GOT3 (cell line): ENCODE measurements at regions not wholly inside any gene's neighbourhood (a gene's known extent, or its start where the extent isn't known, plus 50 kb on each side); places are given as distances from the start of the nearest gene placed in this dataset.
"Not testable (repeated sequence)": the region's sequence is repeated elsewhere in the genome, so short reads cannot be mapped to it uniquely, and the experiment has no call there.

Source experiments
- DNase-seq: peaks from one replicate; lab custom pipeline; 2025; ENCODE audit warnings: mixed read lengths; lab: John Stamatoyannopoulos, UW

GRCh38 chr20:40933758-40934157, 94.9 kb upstream of the TOP1 start:
- DNase-seq, result no peak

- DNase-seq, result no peak
Observed at GRCh38 chr20:40938020-40938419, 90.6 kb upstream of the TOP1 start.

GRCh38 chr20:40939667-40940066, 89.0 kb upstream of the TOP1 start:
- DNase-seq, result no peak

GRCh38 chr20:40941133-40941610, 87.5 kb upstream of the TOP1 start:
- DNase-seq, result no peak

- no peak for DNase-seq
Observed at GRCh38 chr20:40942006-40942405, 86.6 kb upstream of the TOP1 start.

GRCh38 chr20:40942775-40943174, 85.8 kb upstream of the TOP1 start:
- no peak for DNase-seq

- no peak for DNase-seq
Observed at GRCh38 chr20:40943591-40943990, 85.0 kb upstream of the TOP1 start.

- DNase-seq, result no peak
Observed at GRCh38 chr20:40945189-40945588, 83.4 kb upstream of the TOP1 start.

- DNase-seq, result no peak
Observed at GRCh38 chr20:40945754-40946450, 82.7 kb upstream of the TOP1 start.

- no peak for DNase-seq
Observed at GRCh38 chr20:40946451-40946850, 82.2 kb upstream of the TOP1 start.

GRCh38 chr20:40948465-40949267, 80.0 kb upstream of the TOP1 start:
- no peak for DNase-seq

- no peak for DNase-seq
Observed at GRCh38 chr20:40949346-40949745, 79.3 kb upstream of the TOP1 start.

GRCh38 chr20:40952136-40952535, 76.5 kb upstream of the TOP1 start:
- DNase-seq, result no peak

GRCh38 chr20:40953416-40953815, 75.2 kb upstream of the TOP1 start:
- no peak for DNase-seq

GRCh38 chr20:40953856-40954255, 74.8 kb upstream of the TOP1 start:
- no peak for DNase-seq

- DNase-seq, result no peak
Observed at GRCh38 chr20:40954521-40955165, 74.0 kb upstream of the TOP1 start.

- DNase-seq, result no peak
Observed at GRCh38 chr20:40955326-40955725, 73.3 kb upstream of the TOP1 start.

- DNase-seq, result not testable (repeated sequence)
Observed at GRCh38 chr20:40955826-40956225, 72.8 kb upstream of the TOP1 start.

- DNase-seq, result no peak
Observed at GRCh38 chr20:40956542-40957264, 71.9 kb upstream of the TOP1 start.

GRCh38 chr20:40957265-40957760, 71.3 kb upstream of the TOP1 start:
- no peak for DNase-seq

GRCh38 chr20:40958598-40958997, 70.0 kb upstream of the TOP1 start:
- DNase-seq, result no peak
